ENCODE measurements at regions not wholly inside any gene's neighbourhood (a gene's known extent, or its start where the extent isn't known, plus 50 kb on each side); places are given as distances from the start of the nearest gene placed in this dataset.
"Not testable (repeated sequence)": the region's sequence is repeated elsewhere in the genome, so short reads cannot be mapped to it uniquely, and the experiment has no call there.

GRCh38 chr3:25916321-25916720 lies 126.4 kb downstream of the OXSM start:
- Histone ChIP-seq H3K27me3 (ENCODE audit: insufficient read depth, low read depth, low read length) (no peaks in the 10 kb centered on the region), H3K9me2 (ENCODE audit: insufficient read depth, low read length) (no peaks in the 10 kb centered on the region), H3K9me3 (ENCODE audit: low read length) (no peaks in the 10 kb centered on the region), H3F3A (ENCODE audit: insufficient read depth, low read length, poor library complexity, severe bottlenecking) (no peaks in the 10 kb centered on the region), H3K79me2 (replicated peaks; ENCODE audit: insufficient read depth, low read length) (no peaks in the 10 kb centered on the region), H3K36me3 (ENCODE audit: insufficient read depth, low read length) (no peaks in the 10 kb centered on the region), H2AFZ (ENCODE audit: low read depth, low read length) (no peak overlapping the region), H3K4me3 (ENCODE audit: low read length) (no peak overlapping the region), H3K4me2 (ENCODE audit: low read length) (no peak overlapping the region), H4K20me1 (ENCODE audit: insufficient read depth) (no peaks in the 10 kb centered on the region), H3K27ac (ENCODE audit: low read length) (no peak overlapping the region), H3K9ac (ENCODE audit: low read length) (no peak overlapping the region)
- TF ChIP-seq RAD21 (conservative IDR thresholded peaks at IDR 0.05) (no peak), POLR2AphosphoS5 (IDR thresholded peaks at IDR 0.05) (no peak), EZH2 (IDR thresholded peaks at IDR 0.05; ENCODE audit: borderline replicate concordance, insufficient read depth, low read length, poor library complexity, severe bottlenecking) (no peak)
- TF ChIP-seq, protein P1, sequence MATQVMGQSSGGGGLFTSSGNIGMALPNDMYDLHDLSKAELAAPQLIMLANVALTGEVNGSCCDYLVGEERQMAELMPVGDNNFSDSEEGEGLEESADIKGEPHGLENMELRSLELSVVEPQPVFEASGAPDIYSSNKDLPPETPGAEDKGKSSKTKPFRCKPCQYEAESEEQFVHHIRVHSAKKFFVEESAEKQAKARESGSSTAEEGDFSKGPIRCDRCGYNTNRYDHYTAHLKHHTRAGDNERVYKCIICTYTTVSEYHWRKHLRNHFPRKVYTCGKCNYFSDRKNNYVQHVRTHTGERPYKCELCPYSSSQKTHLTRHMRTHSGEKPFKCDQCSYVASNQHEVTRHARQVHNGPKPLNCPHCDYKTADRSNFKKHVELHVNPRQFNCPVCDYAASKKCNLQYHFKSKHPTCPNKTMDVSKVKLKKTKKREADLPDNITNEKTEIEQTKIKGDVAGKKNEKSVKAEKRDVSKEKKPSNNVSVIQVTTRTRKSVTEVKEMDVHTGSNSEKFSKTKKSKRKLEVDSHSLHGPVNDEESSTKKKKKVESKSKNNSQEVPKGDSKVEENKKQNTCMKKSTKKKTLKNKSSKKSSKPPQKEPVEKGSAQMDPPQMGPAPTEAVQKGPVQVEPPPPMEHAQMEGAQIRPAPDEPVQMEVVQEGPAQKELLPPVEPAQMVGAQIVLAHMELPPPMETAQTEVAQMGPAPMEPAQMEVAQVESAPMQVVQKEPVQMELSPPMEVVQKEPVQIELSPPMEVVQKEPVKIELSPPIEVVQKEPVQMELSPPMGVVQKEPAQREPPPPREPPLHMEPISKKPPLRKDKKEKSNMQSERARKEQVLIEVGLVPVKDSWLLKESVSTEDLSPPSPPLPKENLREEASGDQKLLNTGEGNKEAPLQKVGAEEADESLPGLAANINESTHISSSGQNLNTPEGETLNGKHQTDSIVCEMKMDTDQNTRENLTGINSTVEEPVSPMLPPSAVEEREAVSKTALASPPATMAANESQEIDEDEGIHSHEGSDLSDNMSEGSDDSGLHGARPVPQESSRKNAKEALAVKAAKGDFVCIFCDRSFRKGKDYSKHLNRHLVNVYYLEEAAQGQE (IDR thresholded peaks at IDR 0.05; ENCODE audit: borderline replicate concordance): no peak

- not testable (repeated sequence) for H3K9ac ChIP-seq (ENCODE audit: low read length); H3F3A ChIP-seq (ENCODE audit: insufficient read depth, low read length, poor library complexity, severe bottlenecking); H4K20me1 ChIP-seq (ENCODE audit: insufficient read depth); H3K4me3 ChIP-seq (ENCODE audit: low read length); H3K4me2 ChIP-seq (ENCODE audit: low read length); H3K9me3 ChIP-seq (ENCODE audit: low read length); H3K27ac ChIP-seq (ENCODE audit: low read length); H3K36me3 ChIP-seq (ENCODE audit: insufficient read depth, low read length); H3K9me2 ChIP-seq (ENCODE audit: insufficient read depth, low read length); H3K79me2 ChIP-seq (replicated peaks; ENCODE audit: insufficient read depth, low read length); H2AFZ ChIP-seq (ENCODE audit: low read depth, low read length); H3K27me3 ChIP-seq (ENCODE audit: insufficient read depth, low read depth, low read length)
These were observed 142.1 kb downstream of the OXSM start for GRCh38 chr3:25931967-25932366.

GRCh38 chr3:25938566-25939325 lies 148.9 kb downstream of the OXSM start:
- no peak for TF ChIP-seq RAD21 (conservative IDR thresholded peaks at IDR 0.05)
- TF ChIP-seq MXI1 (conservative IDR thresholded peaks at IDR 0.05; ENCODE audit: poor library complexity, severe bottlenecking): no peak
- TF ChIP-seq, protein P1 (IDR thresholded peaks at IDR 0.05; ENCODE audit: borderline replicate concordance): no peak
- no peaks in the 10 kb centered on the region for H3K9me2 ChIP-seq (ENCODE audit: insufficient read depth, low read length)
- H2AFZ ChIP-seq (ENCODE audit: low read depth, low read length): no peak overlapping the region
- no peaks in the 10 kb centered on the region for H3F3A ChIP-seq (ENCODE audit: insufficient read depth, low read length, poor library complexity, severe bottlenecking)
- no peak overlapping the region for H3K4me2 ChIP-seq (ENCODE audit: low read length)
- no peak overlapping the region for H3K27ac ChIP-seq (ENCODE audit: low read length)
- H3K27me3 ChIP-seq (ENCODE audit: insufficient read depth, low read depth, low read length): no peaks in the 10 kb centered on the region
- no peaks in the 10 kb centered on the region for H3K36me3 ChIP-seq (ENCODE audit: insufficient read depth, low read length)
- no peak overlapping the region for H3K4me3 ChIP-seq (ENCODE audit: low read length)
- H3K9ac ChIP-seq (ENCODE audit: low read length): no peak overlapping the region
- H3K9me3 ChIP-seq (ENCODE audit: low read length): no peaks in the 10 kb centered on the region
- H3K79me2 ChIP-seq (replicated peaks; ENCODE audit: insufficient read depth, low read length): no peaks in the 10 kb centered on the region
- H4K20me1 ChIP-seq (ENCODE audit: insufficient read depth): no peaks in the 10 kb centered on the region

Measured in neural cell (in vitro differentiated cells).